ENCODE measurements at regions not wholly inside any gene's neighbourhood (a gene's known extent, or its start where the extent isn't known, plus 50 kb on each side); places are given as distances from the start of the nearest gene placed in this dataset.

DNA sequence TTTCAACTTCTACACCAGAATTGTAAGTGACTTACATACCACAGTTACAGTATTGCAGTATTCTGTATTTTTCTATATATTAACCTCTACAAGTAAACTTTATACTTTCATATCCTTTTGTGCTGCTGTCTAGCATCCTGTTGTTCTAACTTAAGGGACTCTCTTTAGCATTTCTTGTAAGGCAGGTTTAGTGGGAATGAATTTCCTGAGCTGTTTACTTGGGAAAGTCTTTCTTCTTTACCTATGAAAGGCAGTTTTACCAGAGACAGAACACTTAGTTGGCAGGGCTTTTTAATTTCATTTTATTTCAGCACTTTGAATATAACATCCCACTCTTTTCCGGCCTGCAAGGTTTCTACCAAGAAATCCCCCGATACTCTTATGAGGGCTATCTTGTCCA, 75.8 kb upstream of the WAC start:
- no peak for TF ChIP-seq POLR2AphosphoS5 (IDR thresholded peaks at IDR 0.05)
- TF ChIP-seq, protein P1, sequence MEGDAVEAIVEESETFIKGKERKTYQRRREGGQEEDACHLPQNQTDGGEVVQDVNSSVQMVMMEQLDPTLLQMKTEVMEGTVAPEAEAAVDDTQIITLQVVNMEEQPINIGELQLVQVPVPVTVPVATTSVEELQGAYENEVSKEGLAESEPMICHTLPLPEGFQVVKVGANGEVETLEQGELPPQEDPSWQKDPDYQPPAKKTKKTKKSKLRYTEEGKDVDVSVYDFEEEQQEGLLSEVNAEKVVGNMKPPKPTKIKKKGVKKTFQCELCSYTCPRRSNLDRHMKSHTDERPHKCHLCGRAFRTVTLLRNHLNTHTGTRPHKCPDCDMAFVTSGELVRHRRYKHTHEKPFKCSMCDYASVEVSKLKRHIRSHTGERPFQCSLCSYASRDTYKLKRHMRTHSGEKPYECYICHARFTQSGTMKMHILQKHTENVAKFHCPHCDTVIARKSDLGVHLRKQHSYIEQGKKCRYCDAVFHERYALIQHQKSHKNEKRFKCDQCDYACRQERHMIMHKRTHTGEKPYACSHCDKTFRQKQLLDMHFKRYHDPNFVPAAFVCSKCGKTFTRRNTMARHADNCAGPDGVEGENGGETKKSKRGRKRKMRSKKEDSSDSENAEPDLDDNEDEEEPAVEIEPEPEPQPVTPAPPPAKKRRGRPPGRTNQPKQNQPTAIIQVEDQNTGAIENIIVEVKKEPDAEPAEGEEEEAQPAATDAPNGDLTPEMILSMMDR (IDR thresholded peaks at IDR 0.05), result no peak
- no peak for TF ChIP-seq POLR2A (IDR thresholded peaks at IDR 0.05; ENCODE audit: low read depth)
